Gastroesophageal sphincter (tissue), 3 donors: ENCODE measurements at regions not wholly inside any gene's neighbourhood (a gene's known extent, or its start where the extent isn't known, plus 50 kb on each side); places are given as distances from the start of the nearest gene placed in this dataset.

Experiments used
- CTCF ChIP-seq, 4 experiments: fragments of 200-600 bp in 2 of 4; fragments of 450-650 bp in 2 of 4; sonication (generic) in 1 of 4; IDR thresholded peaks; one replicate each; pipeline ENCODE4 v1.5.1; 2017 to 2019; ENCODE audit warnings: antibody characterized with exemption in 4 of 4, mild to moderate bottlenecking in 2 of 4, moderate library complexity in 2 of 4
- POLR2AphosphoS5 ChIP-seq: sonication (generic); formaldehyde crosslinking; IDR thresholded peaks from one replicate; pipeline ENCODE4 v1.6.1; 2017; ENCODE audit warnings: antibody characterized with exemption

- no peak for TF ChIP-seq CTCF (IDR thresholded peaks at IDR 0.05)
- no peak for TF ChIP-seq POLR2AphosphoS5
Measured at GRCh38 chrX:35289952-35290351, 347.4 kb downstream of the FAM47B start.
